Dedifferentiated amniotic fluid mesenchymal stem cell (primary cell): ENCODE measurements at regions not wholly inside any gene's neighbourhood (a gene's known extent, or its start where the extent isn't known, plus 50 kb on each side); places are given as distances from the start of the nearest gene placed in this dataset.

ENCODE experiments used
- DNase-seq: peaks from one replicate; pipeline ENCODE4 v3.0.0-alpha.2; 2016; ENCODE audit errors: extremely low spot score

GRCh38 chr18:2168022-2168421 lies 403.3 kb downstream of the METTL4 start:
- DNase-seq, result no peak

- DNase-seq, result no peak
Measured at GRCh38 chr18:2169656-2170055, 401.6 kb downstream of the METTL4 start.

GRCh38 chr18:2171840-2172625 lies 399.3 kb downstream of the METTL4 start:
- no peak for DNase-seq

GRCh38 chr18:2172881-2173280 lies 398.4 kb downstream of the METTL4 start:
- no peak for DNase-seq

GRCh38 chr18:2173486-2173885 lies 397.8 kb downstream of the METTL4 start:
- peak; percentile 69 for DNase-seq

GRCh38 chr18:2178036-2178435 lies 393.3 kb downstream of the METTL4 start:
- no peak for DNase-seq

GRCh38 chr18:2179498-2180183 lies 391.7 kb downstream of the METTL4 start:
- no peak for DNase-seq

- no peak for DNase-seq
Measured at GRCh38 chr18:2180586-2180985, 390.7 kb downstream of the METTL4 start.

GRCh38 chr18:2183432-2183831 lies 387.9 kb downstream of the METTL4 start:
- no peak for DNase-seq

GRCh38 chr18:2186967-2187366 lies 384.3 kb downstream of the METTL4 start:
- DNase-seq, result no peak

- DNase-seq, result no peak
Measured at GRCh38 chr18:2188258-2188657, 383.0 kb downstream of the METTL4 start.

GRCh38 chr18:2191180-2191790 lies 380.0 kb downstream of the METTL4 start:
- no peak for DNase-seq

- no peak for DNase-seq
Measured at GRCh38 chr18:2192562-2192961, 378.7 kb downstream of the METTL4 start.

- DNase-seq, result no peak
Measured at GRCh38 chr18:2197946-2198345, 373.4 kb downstream of the METTL4 start.

GRCh38 chr18:2199060-2199459 lies 372.2 kb downstream of the METTL4 start:
- no peak for DNase-seq

GRCh38 chr18:2201036-2201600 lies 370.2 kb downstream of the METTL4 start:
- no peak for DNase-seq

GRCh38 chr18:2204736-2205135 lies 366.6 kb downstream of the METTL4 start:
- DNase-seq, result no peak

- DNase-seq, result no peak
Measured at GRCh38 chr18:2207294-2207693, 364.0 kb downstream of the METTL4 start.

GRCh38 chr18:2212598-2213205 lies 358.6 kb downstream of the METTL4 start:
- DNase-seq, result no peak

GRCh38 chr18:2213905-2214304 lies 357.4 kb downstream of the METTL4 start:
- DNase-seq, result no peak

- DNase-seq, result no peak
Measured at GRCh38 chr18:2217356-2217755, 353.9 kb downstream of the METTL4 start.

- DNase-seq, result no peak
Measured at GRCh38 chr18:2218101-2218500, 353.2 kb downstream of the METTL4 start.
